ENCODE measurements at regions not wholly inside any gene's neighbourhood (a gene's known extent, or its start where the extent isn't known, plus 50 kb on each side); places are given as distances from the start of the nearest gene placed in this dataset.
"Not testable (repeated sequence)": the region's sequence is repeated elsewhere in the genome, so short reads cannot be mapped to it uniquely, and the experiment has no call there.

- no peak for DNase-seq
These were observed 366.6 kb downstream of the PREX1 start for GRCh38 chr20:48461091-48461734.

GRCh38 chr20:48460681-48461080 lies 367.1 kb downstream of the PREX1 start:
- DNase-seq = no peak

DNA sequence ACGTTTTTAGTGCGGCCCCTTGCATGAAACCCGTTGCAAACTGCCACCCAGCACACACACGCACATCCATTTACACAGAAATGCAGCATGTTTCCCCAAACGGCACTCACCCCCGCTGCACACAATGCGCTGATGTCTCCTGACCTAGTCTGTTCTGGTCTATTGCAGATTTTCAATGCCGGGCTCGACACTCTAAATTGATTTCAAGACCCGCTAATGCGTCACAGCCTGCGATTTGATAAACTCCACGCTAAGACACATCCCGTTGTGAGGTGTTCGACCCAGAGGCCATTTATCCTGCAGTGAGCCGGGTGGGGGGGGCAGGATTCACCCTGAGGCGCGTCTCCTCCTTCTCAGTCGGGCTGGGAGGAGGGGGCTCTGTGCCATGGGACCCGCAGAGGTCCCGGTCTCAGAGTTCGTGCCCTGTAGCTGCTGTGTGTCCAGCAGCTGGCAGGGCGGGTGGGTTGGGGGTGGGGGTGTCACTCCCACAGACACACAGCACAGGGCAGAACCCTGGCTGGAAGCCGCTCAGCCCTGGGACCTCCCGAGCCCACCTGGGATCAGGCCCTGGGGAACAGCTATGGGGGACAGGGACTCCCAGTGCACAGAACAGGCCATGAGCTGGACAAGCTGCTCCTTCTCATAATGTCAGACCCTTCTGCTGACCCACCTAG lies 367.9 kb downstream of the PREX1 start:
- DNase-seq = no peak

DNA sequence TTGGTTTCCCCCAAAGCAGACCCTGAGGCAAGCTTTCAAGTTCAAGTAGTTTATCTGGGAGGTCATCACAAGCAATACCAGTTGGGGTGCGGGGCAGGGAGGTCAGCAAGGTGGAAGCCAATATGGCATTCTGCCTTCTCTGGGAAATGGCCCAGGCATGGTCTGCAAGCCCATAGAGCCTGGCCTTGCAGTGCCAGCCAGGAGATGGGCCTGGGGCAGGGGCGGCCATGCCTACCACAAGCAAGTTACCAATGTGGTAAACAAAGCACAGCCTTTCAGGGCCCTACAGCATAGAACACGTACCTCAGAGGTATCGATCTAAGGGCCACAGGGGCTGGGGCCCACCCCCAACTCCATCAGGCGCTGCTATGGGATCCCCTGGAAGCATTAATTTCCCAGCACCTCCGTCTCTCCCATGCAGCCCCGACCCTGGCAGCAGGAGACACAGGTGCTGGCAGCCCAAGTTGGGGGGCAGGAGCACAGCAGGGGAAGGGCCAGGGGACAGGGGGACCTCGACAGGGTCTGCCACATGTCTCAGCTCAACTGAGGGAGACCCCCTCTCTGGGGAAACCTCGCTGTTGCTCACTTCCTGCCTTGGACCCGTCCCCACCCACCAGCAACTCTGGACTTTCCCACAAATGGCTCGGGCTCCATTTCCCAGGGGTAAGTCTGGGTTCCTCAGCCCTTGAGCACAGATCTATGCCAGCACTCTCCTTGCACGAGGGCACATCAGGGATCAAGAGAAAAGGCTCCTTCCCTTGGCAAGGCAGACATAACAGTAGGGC lies 369.0 kb downstream of the PREX1 start:
- no peak for DNase-seq

DNA sequence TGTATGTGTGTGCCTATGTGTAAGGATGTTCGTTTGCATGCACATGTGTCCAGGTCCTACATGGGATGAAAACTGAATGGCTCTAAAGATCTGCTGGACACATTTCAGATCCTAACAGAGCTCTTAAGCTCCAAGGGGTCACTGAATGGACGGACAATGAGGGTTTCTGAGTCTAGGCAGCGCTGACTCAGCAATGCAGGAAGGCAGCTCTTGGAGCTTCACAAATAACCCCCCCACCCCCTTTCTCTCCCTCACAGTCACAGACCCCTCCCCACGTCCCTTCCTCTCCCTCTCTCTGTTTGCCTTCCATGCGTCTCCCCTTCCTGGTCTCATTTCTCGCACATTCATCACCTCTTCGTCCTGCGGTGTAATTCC lies 369.8 kb downstream of the PREX1 start:
- no peak for DNase-seq

- no peak for DNase-seq
These were observed 370.4 kb downstream of the PREX1 start for GRCh38 chr20:48457193-48458002.

DNA sequence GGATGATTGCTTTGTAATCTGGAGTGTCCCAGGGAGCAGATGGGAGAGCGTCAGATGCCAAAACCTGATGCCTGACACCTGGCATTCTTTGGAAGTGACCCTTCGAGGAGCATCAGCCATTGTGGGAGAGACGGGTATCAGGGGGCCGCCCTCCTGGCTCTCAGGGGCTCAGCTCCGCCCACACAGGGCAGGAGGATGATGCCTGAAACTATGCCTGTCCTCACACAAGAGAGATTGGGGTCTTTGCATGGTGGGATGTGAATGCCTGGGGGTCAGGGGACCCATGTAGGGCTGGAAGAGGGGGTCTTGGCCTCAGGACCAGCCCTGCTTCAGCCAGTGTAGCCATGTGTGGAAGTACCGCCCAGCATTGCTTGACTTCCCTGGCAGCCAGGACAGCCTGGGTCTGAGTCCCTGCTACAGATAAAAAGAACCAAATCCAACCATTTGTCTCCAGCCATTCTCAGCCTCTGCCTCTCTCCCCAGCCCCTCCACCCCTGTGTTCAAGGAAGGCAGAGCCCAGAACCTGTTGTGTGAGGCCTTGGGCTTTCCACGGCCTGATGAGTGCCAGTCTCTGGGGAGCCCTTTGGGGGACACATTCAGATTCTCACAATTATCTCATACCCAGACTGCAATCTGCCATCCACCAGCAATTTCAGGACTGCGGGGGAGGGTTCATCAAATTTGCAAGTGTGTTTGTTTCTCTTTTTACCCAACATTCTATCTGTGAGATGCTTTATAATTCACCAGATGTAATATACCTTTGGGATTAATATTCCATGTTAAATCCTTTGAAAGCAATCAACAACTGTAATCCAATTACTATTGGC lies 371.2 kb downstream of the PREX1 start:
- no peak for DNase-seq

GRCh38 chr20:48455651-48456365 lies 372.0 kb downstream of the PREX1 start:
- no peak for DNase-seq

GRCh38 chr20:48454671-48455490 lies 372.9 kb downstream of the PREX1 start:
- no peak for DNase-seq

DNA sequence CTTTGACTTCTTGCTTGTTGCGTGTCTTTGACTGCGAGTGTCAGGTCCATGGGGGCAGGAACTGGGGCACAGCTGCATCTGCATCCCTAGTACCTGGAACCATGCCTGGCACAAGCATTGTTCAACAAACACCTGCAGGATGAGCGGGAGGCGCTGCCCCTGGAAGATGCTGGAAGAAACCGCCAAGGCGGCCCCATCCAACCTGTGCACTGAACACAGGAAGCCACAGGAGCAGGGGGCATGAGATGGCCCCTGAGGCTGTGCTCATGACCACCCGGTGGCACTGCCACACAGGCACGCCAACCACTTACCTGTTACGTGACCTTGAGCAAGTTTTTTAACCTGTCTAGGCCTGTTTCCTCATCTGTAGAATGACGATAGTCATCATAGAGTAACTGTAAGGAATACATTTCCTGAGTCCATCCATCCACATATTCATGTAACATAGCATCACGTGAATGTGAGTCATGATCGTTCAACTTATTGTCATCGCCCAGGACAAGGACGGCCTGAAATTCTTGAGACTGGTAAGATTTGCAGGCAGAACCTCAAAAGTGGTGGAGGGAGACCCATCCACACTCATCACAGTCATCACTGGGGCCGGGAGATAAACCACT lies 374.2 kb downstream of the PREX1 start:
- DNase-seq = no peak

DNA sequence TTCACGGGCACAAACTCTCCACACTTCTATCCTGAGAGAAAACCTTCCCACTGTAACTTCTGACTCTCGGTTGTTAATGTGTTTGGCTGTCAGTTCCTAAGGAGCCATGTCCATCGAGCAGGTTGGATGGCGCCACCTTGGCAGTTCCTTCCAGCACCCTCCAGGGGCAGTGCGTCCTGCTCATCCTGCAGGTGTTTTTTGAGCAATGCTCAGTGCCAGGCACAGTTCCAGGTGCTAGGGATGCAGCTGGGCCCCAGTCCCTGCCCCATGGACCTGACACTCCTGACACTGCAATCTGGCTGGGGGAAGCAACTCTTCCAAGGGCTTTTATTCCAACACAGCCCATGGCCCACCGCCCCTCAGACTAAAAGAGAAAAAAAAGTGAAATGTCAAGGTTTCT lies 376.4 kb downstream of the PREX1 start:
- no peak for DNase-seq

- DNase-seq = no peak
These were observed 378.9 kb downstream of the PREX1 start for GRCh38 chr20:48448666-48449600.

DNA sequence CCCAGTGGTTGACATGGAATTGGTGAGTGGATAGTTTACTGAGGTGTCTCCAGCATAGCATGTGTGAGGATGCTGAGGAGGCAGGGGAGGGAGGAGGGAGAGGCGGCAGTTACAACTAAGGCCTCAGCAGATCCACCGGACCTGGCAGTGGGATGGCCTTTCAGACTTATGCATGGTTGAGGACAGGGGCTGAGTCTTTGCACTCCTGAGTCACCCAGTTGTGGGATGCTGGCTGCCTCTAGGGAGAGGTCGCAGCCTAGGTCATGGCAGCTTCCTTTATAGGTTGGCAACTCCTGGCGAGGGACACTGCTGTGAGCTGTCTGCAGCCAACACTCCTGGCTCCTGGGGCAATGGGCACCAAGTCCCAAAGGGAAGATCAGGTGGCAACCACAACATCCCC lies 380.3 kb downstream of the PREX1 start:
- DNase-seq = no peak

GRCh38 chr20:48445827-48446226 lies 382.0 kb downstream of the PREX1 start:
- DNase-seq = no peak

- no peak for DNase-seq
These were observed 383.6 kb downstream of the PREX1 start for GRCh38 chr20:48444249-48444648.

- no peak for DNase-seq
These were observed 386.9 kb downstream of the PREX1 start for GRCh38 chr20:48440916-48441315.

DNA sequence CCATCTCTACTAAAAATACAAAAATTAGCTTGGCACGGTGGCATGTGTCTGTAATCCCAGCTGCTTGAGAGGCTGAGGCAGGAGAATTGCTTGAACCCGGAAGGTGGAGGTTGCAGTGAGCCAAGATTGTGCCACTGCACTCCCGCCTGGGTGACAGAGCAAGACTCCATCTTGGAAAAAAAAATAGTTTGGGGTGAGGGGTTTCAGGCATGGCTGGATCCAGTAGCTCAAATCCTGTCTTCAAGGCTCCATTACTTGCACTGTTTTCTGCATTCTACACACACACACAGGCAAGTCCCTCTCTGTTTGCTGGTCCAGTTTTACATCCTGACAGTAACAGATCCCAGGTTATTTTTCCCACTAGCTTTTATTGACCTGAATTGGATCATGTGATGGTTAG lies 387.5 kb downstream of the PREX1 start:
- DNase-seq = not testable (repeated sequence)

DNA sequence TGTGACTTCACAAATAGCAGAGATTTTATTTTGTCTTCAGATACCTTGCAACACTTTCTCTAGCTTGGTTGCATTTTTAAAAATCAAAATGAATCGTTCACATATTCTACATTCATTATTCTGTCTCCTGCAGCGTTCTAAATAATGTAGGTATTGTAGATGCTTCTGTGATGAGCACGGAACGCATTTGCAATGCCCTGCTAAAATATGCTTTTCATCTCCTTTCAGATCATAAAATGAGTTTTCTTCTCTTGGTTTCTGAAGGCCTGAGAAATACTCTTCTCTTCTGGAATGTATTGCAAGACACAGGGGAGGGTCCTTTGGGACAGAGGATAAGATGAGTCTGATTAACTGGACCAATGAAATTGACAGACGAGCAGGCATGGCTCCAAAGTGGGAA lies 390.7 kb downstream of the PREX1 start:
- DNase-seq = no peak

DNA sequence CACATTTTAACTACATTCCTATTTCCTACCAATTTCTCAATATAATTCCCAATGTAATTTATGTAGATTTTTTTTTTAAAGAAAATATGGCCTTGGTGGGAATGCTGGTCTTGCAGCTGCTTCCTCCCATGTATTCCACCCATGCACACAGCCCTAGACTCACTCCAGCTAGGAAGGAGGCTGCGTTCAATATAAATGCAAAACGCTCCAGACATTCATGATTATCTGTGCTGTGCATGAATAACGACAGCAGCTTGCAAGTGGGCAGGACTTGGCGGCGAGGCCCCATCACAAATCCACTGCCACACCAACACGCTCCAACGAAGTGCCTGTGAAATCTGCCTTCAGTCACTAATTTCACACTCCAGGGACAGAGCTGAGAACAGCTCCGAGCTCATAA lies 391.2 kb downstream of the PREX1 start:
- DNase-seq = not testable (repeated sequence)
